Left ventricle myocardium inferior (tissue), 1 donor: ENCODE measurements at regions not wholly inside any gene's neighbourhood (a gene's known extent, or its start where the extent isn't known, plus 50 kb on each side); places are given as distances from the start of the nearest gene placed in this dataset.

ENCODE experiments used
- DNase-seq: peaks from one replicate; pipeline ENCODE4 v3.0.0-alpha.2; 2020
- H3K27ac ChIP-seq: fragments of 200-600 bp; replicated peaks from 2 replicates; pipeline ENCODE4 v1.8.0; 2021
- H3K27me3 ChIP-seq: fragments of 200-600 bp; 2 replicates; pipeline ENCODE4 v1.8.0; 2021; ENCODE audit warnings: low read depth
- H3K36me3 ChIP-seq: fragments of 200-600 bp; 2 replicates; pipeline ENCODE4 v1.8.0; 2021
- H3K4me1 ChIP-seq: fragments of 200-600 bp; 2 replicates; pipeline ENCODE4 v1.8.0; 2021
- H3K4me3 ChIP-seq: fragments of 200-600 bp; 2 replicates; pipeline ENCODE4 v1.8.0; 2021; ENCODE audit warnings: mild to moderate bottlenecking, moderate library complexity
- H3K9me3 ChIP-seq: fragments of 200-600 bp; replicated peaks from 2 replicates; pipeline ENCODE4 v1.8.0; 2021
- CTCF ChIP-seq: fragments of 200-600 bp; IDR thresholded peaks from 2 replicates; pipeline ENCODE4 v1.8.0; 2021; ENCODE audit warnings: antibody characterized with exemption, mild to moderate bottlenecking, borderline replicate concordance
- intact Hi-C: fragments of 100-400 bp; cut with micrococcal nuclease; formaldehyde crosslinking; loops from one replicate; pipeline ENCODE4 v1.11.0; 2022
- donor health status: DM: no; HTN: yes; CAD: no; lungs with severe emphysema.

- no peaks in the 10 kb centered on the region for H3K9me3 ChIP-seq
- H3K27ac ChIP-seq, result no peak overlapping the region
- intact Hi-C loops, result no loop called here
- no peaks in the 10 kb centered on the region for H3K36me3 ChIP-seq
- DNase-seq, result peak; percentile 16
- no peaks in the 10 kb centered on the region for H3K4me1 ChIP-seq
- no peak overlapping the region for H3K4me3 ChIP-seq
- no peak for TF ChIP-seq CTCF
- peaks cover 41% of the 10 kb centered on the region for H3K27me3 ChIP-seq
These were observed 102.0 kb downstream of the CRYAA start for GRCh38 chr21:43270800-43271301.

DNA sequence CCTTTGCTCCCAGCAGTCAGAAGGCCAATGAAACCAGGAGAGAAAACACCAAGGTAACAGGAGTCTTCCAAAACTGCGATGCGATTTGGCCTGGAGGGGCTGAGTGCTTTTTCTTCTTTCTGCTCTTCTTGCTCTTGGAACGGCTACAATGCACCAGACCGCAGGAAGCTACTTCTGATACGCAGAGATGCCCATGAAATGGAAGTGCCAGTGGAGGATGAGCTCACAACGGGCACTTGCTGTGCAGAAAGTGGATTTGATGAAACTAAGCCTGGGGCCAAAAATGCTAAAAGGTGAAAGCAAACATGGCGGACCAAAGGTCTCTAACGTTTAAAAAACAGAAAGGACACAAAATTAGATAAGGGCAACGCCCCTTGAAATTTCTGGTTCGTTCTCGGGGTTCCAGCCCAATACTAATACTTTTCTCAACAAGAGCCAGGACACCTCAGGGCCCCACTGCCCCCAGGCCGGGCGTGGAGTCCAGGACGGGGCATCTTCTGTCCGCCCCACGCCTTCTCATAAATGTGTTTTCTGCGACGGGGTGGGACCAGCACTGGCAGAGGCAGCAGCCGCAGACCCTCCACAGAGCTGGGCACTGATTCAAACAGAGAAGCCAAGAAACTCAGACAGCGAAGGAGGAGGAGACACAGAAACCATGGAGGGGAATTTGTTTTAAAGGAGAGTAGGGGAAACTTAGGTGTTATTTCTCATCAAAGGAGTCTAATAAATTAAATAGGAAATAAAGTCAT, 101.3 kb downstream of the CRYAA start:
- Histone ChIP-seq H3K36me3 (no peaks in the 10 kb centered on the region), H3K9me3 (no peaks in the 10 kb centered on the region), H3K27me3 (peaks cover 35% of the 10 kb centered on the region), H3K27ac (no peak overlapping the region), H3K4me1 (no peaks in the 10 kb centered on the region), H3K4me3 (no peak overlapping the region)
- DNase-seq, result peak; percentile 4
- TF ChIP-seq CTCF, result no peak
- intact Hi-C loops, result no loop called here

DNA sequence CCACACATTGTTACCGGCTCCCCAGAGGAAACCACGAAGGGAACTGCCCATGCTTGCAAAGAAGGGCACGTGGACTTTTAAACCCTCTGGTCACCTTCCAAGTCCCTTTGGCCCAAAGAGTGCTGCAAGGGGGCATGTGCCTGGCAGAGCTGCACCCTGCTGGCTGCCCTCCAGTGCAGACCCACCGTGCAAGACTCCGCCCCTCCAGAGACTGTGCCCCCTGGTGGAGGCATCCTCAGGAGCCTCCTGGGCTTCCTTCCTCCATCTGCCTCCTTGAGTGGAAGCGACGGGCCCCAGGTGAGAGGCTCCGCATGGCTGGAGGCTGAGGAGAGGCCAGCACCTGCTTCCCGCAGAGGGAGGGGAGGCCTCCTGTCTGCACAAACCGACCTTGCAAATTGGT, 100.6 kb downstream of the CRYAA start:
- Histone ChIP-seq H3K9me3 (no peaks in the 10 kb centered on the region), H3K4me3 (no peak overlapping the region), H3K27me3 (peaks cover 28% of the 10 kb centered on the region), H3K4me1 (no peaks in the 10 kb centered on the region), H3K36me3 (no peaks in the 10 kb centered on the region), H3K27ac (no peak overlapping the region)
- DNase-seq, result peak; percentile 6
- TF ChIP-seq CTCF, result no peak
- intact Hi-C loops, result no loop called here

DNA sequence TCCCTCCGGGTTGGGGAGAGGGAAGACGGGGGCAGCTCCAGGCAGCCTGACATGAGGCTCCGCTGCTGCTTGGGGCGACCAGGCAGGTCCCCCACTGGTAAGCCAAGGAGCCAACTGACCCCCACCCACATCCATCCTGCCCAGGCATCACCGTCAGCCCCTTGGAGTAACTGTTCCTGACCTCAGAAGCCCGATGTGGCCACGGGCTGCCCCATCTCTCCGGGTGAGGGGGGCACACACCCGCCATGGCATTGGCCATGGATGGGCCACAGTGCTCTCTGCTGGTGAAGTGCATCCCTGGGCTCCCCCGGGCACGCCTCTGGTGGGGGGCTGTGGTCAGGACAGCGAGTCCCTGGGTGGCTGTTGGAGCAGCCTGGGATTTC, 100.0 kb downstream of the CRYAA start:
- intact Hi-C loops, result no loop called here
- H3K4me1 ChIP-seq, result no peaks in the 10 kb centered on the region
- no peak for TF ChIP-seq CTCF
- peaks cover 21% of the 10 kb centered on the region for H3K27me3 ChIP-seq
- H3K36me3 ChIP-seq, result no peaks in the 10 kb centered on the region
- H3K9me3 ChIP-seq, result no peaks in the 10 kb centered on the region
- H3K4me3 ChIP-seq, result no peak overlapping the region
- no peak overlapping the region for H3K27ac ChIP-seq
- DNase-seq, result peak; percentile 0

DNA sequence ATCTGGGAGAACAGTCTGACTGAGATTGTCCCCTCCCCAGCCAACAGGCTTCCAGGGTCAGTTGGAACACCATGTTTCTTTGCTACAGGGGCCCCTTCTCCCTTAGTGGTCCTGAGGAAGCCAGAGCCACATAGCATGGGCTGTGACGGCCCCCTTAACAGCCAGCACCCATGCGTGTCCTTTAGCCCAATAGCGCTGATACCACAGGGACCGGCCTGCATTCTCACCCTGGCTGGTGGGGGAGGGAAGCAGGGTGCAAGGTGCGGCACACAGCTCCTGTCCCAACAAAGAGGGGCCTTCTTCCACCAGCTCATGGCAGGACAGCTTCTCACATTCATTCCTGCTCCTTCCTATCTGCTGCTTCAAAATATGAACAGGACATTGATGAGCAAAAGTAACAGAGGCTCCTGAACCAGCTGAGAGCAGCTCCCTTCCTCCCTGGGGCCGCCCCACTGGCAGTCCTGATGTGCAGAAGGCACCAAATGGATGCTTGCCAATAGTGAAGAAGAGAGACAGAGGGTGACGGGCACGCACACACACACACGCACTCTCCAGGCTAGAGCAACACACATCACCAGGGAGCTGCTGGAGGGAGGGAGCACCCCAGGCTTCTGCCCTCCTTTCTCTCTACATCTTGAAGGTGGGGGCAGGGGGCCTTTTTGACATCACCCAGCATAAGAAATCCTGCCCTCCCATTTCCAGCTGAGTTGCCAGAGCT, 99.4 kb downstream of the CRYAA start:
- peak; percentile 5 for DNase-seq
- no peaks in the 10 kb centered on the region for H3K9me3 ChIP-seq

More for the DNA sequence above, 99.4 kb downstream of the CRYAA start:
- no peak overlapping the region for H3K4me3 ChIP-seq
- H3K36me3 ChIP-seq, result no peaks in the 10 kb centered on the region
- H3K27me3 ChIP-seq, result peaks cover 16% of the 10 kb centered on the region
- H3K4me1 ChIP-seq, result no peaks in the 10 kb centered on the region
- intact Hi-C loops, result no loop called here
- TF ChIP-seq CTCF, result no peak
- no peak overlapping the region for H3K27ac ChIP-seq
